ENCODE measurements at regions not wholly inside any gene's neighbourhood (a gene's known extent, or its start where the extent isn't known, plus 50 kb on each side); places are given as distances from the start of the nearest gene placed in this dataset.

GRCh38 chr17:55634702-55635101, 88.0 kb downstream of the TMEM100 start:
- Histone ChIP-seq H3K9me3 (no peaks in the 10 kb centered on the region), H3K27me3 (no peaks in the 10 kb centered on the region), H3K27ac (no peak overlapping the region), H3K36me3 (no peaks in the 10 kb centered on the region), H3K4me1 (peaks cover 24% of the 10 kb centered on the region), H3K4me3 (no peak overlapping the region)
- 57% methylated on average over 3 of the region's 3 CpGs for WGBS
- TF ChIP-seq CTCF (IDR thresholded peaks at IDR 0.05) (no peak), POLR2AphosphoS5 (IDR thresholded peaks at IDR 0.05) (no peak), POLR2A (IDR thresholded peaks at IDR 0.05) (no peak), EP300 (IDR thresholded peaks at IDR 0.05) (no peak)
- no peak for DNase-seq (ENCODE audit: low spot score in 2 of 2)

DNA sequence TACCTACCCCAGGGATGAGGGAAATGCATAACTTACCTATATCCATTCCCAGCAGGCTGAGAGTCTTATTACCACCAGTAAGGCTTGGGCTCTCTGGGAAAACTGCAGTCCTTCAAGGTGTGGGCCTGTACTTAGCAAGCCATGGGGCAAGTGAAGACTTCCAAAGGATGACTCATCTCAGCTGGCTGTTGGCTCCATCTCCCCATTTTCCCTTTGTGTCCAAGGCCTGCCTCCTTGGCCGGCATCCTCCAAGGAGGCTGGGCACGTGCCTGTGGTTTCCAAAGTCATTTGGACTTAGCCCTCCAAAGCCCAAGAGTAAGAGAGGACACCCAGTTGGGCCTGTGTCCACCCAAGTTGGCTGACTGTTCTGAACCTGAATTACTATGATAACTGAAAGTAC, 89.8 kb downstream of the TMEM100 start:
- H3K36me3 ChIP-seq = no peaks in the 10 kb centered on the region
- 70% methylated on average over 2 of the region's 2 CpGs for WGBS
- no peak overlapping the region for H3K4me3 ChIP-seq
- no peak for DNase-seq (ENCODE audit: low spot score in 2 of 2)
- no peak overlapping the region for H3K27ac ChIP-seq
- H3K27me3 ChIP-seq = no peaks in the 10 kb centered on the region
- H3K9me3 ChIP-seq = no peaks in the 10 kb centered on the region
- peaks cover 24% of the 10 kb centered on the region for H3K4me1 ChIP-seq
- no peak for TF ChIP-seq POLR2A (IDR thresholded peaks at IDR 0.05)
- TF ChIP-seq CTCF (IDR thresholded peaks at IDR 0.05) = no peak
- no peak for TF ChIP-seq EP300 (IDR thresholded peaks at IDR 0.05)
- TF ChIP-seq POLR2AphosphoS5 (IDR thresholded peaks at IDR 0.05) = no peak

DNA sequence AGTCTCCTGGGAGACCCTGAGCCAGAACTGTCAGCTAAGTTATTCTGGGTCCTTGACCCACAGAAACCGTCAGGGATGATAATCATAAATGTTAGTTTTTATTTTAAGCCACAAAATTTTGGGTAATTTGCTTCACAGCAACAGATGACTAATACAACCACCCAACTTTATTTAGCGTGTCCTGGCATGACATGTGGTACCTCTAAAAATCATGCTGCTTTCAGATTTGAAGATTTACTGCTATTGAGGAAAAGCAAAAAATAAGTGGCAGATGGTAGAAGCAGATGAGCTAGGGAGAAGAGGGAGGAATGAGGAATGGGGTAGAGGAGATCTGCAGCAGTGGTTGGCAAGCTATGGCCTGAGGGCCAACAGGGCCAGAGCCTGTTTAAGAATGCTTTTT, 90.4 kb downstream of the TMEM100 start:
- Histone ChIP-seq H3K27ac (no peak overlapping the region), H3K27me3 (no peaks in the 10 kb centered on the region), H3K4me1 (peaks cover 24% of the 10 kb centered on the region), H3K9me3 (no peaks in the 10 kb centered on the region), H3K4me3 (no peak overlapping the region), H3K36me3 (no peaks in the 10 kb centered on the region)
- no peak for DNase-seq (ENCODE audit: low spot score in 2 of 2)
- WGBS = 53% methylated on average over 2 of the region's 2 CpGs
- TF ChIP-seq EP300 (IDR thresholded peaks at IDR 0.05) = no peak
- no peak for TF ChIP-seq POLR2A (IDR thresholded peaks at IDR 0.05)
- TF ChIP-seq POLR2AphosphoS5 (IDR thresholded peaks at IDR 0.05) = no peak
- TF ChIP-seq CTCF (IDR thresholded peaks at IDR 0.05) = no peak

GRCh38 chr17:55629995-55630394, 92.7 kb downstream of the TMEM100 start:
- Histone ChIP-seq H3K27ac (no peak overlapping the region), H3K27me3 (no peaks in the 10 kb centered on the region), H3K9me3 (no peaks in the 10 kb centered on the region), H3K4me1 (peaks cover 10% of the 10 kb centered on the region), H3K36me3 (no peaks in the 10 kb centered on the region), H3K4me3 (no peak overlapping the region)
- WGBS = 74% methylated on average over 7 of the region's 7 CpGs
- DNase-seq (ENCODE audit: low spot score in 2 of 2) = no peak
- TF ChIP-seq POLR2A (IDR thresholded peaks at IDR 0.05) (no peak), CTCF (IDR thresholded peaks at IDR 0.05) (no peak), POLR2AphosphoS5 (IDR thresholded peaks at IDR 0.05) (no peak), EP300 (IDR thresholded peaks at IDR 0.05) (no peak)

DNA sequence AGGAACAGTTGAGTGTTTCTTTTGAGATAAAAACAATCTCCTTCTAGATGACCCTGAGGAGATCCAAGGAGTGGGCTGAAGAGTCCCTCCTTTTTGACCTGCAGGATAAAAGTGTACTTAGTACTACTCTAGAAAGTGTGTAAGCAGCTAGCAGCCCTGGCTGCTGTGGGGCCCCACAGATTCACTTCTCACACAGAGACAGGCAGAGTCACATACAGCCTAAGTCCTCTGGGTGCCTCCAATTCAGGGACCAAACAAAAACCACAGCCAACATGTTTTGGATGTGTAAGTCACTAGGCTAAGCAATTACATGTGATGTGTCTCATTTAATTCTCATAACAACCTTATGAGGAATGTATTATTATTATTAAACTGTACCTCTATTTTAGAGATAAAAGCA, 97.1 kb downstream of the TMEM100 start:
- no peak for DNase-seq (ENCODE audit: low spot score in 2 of 2)
- no peak for TF ChIP-seq CTCF (IDR thresholded peaks at IDR 0.05)
- TF ChIP-seq EP300 (IDR thresholded peaks at IDR 0.05) = no peak
- TF ChIP-seq POLR2AphosphoS5 (IDR thresholded peaks at IDR 0.05) = no peak
- TF ChIP-seq POLR2A (IDR thresholded peaks at IDR 0.05) = no peak
- H3K27me3 ChIP-seq = no peaks in the 10 kb centered on the region
- H3K27ac ChIP-seq = no peak overlapping the region
- H3K4me3 ChIP-seq = no peak overlapping the region
- H3K9me3 ChIP-seq = no peaks in the 10 kb centered on the region
- no peaks in the 10 kb centered on the region for H3K36me3 ChIP-seq
- H3K4me1 ChIP-seq = no peaks in the 10 kb centered on the region
